Liver (tissue), 8 donors: ENCODE measurements at regions not wholly inside any gene's neighbourhood (a gene's known extent, or its start where the extent isn't known, plus 50 kb on each side); places are given as distances from the start of the nearest gene placed in this dataset.

Experiments
- DNase-seq: peaks from one replicate; pipeline ENCODE4 v3.0.0-alpha.2; 2017; ENCODE audit warnings: low spot score
- H3K27ac ChIP-seq, 2 donors: one replicate each; pipeline ENCODE4 v1.7.0; 2013; ENCODE audit warnings: inconsistent platforms in 2 of 2, low read length in 2 of 2, control low read depth in 1 of 2, low read depth in 1 of 2, mild to moderate bottlenecking in 1 of 2
- H3K27me3 ChIP-seq, 4 donors: one replicate each; pipeline versions ENCODE4 v1.6.1 to v1.7.0; 2013; ENCODE audit warnings: low read length in 3 of 4, inconsistent platforms in 1 of 4, mild to moderate bottlenecking in 1 of 4, moderate library complexity in 1 of 4; ENCODE audit not compliant: control insufficient read depth in 4 of 4, insufficient read depth in 4 of 4
- H3K36me3 ChIP-seq, 4 donors: one replicate each; pipeline versions ENCODE4 v1.6.1 to v1.7.0; 2013; ENCODE audit warnings: low read length in 3 of 4, mild to moderate bottlenecking in 3 of 4, low read depth in 1 of 4, moderate library complexity in 1 of 4; ENCODE audit not compliant: control insufficient read depth in 4 of 4, insufficient read depth in 3 of 4
- H3K4me1 ChIP-seq, 4 donors: one replicate each; pipeline versions ENCODE4 v1.6.1 to v1.7.0; 2013; ENCODE audit warnings: low read length in 3 of 4, mild to moderate bottlenecking in 3 of 4, moderate library complexity in 1 of 4; ENCODE audit not compliant: control insufficient read depth in 4 of 4, insufficient read depth in 4 of 4
- H3K4me3 ChIP-seq, 3 donors: one replicate each; pipeline versions ENCODE4 v1.6.1 to v1.7.0; 2013; ENCODE audit warnings: low read length in 3 of 3, control low read depth in 1 of 3, low read depth in 1 of 3, mild to moderate bottlenecking in 1 of 3
- H3K9ac ChIP-seq, 2 donors: one replicate each; pipeline ENCODE4 v1.7.0; 2013; ENCODE audit warnings: low read length in 2 of 2, mild to moderate bottlenecking in 2 of 2, moderate library complexity in 2 of 2, control low read depth in 1 of 2, low read depth in 1 of 2
- H3K9me3 ChIP-seq, 4 donors: one replicate each; pipeline versions ENCODE4 v1.6.1 to v1.7.0; 2013; ENCODE audit warnings: low read length in 3 of 4; ENCODE audit not compliant: control insufficient read depth in 4 of 4
- EGR1 ChIP-seq, 2 donors: IDR thresholded peaks; 2 replicates each; pipeline ENCODE4 v1.6.1; 2016 to 2018; ENCODE audit warnings: antibody characterized with exemption in 2 of 2, low read depth in 2 of 2
- FOXA1 ChIP-seq: IDR thresholded peaks from 2 replicates; pipeline ENCODE4 v1.6.1; 2016; ENCODE audit warnings: antibody characterized with exemption
- FOXA2 ChIP-seq: IDR thresholded peaks from 2 replicates; pipeline ENCODE4 v1.6.1; 2016; ENCODE audit warnings: antibody characterized with exemption
- GABPA ChIP-seq, 2 donors: IDR thresholded peaks in 1 of 2; conservative IDR thresholded peaks in 1 of 2; 2 replicates each; pipeline ENCODE4 v1.6.1; 2016; ENCODE audit warnings: antibody characterized with exemption in 2 of 2, mild to moderate bottlenecking in 1 of 2, moderate library complexity in 1 of 2
- HNF4A ChIP-seq, 2 donors: conservative IDR thresholded peaks; 2 replicates each; pipeline ENCODE4 v1.6.1; 2016; ENCODE audit warnings: antibody characterized with exemption in 2 of 2, mild to moderate bottlenecking in 2 of 2
- HNF4G ChIP-seq: IDR thresholded peaks from 2 replicates; pipeline ENCODE4 v1.6.1; 2016; ENCODE audit warnings: antibody characterized with exemption
- JUND ChIP-seq, 2 donors: IDR thresholded peaks; 2 replicates each; pipeline ENCODE4 v1.6.1; 2016; ENCODE audit warnings: antibody characterized with exemption in 2 of 2
- RAD21 ChIP-seq, 2 donors: IDR thresholded peaks; 2 replicates each; pipeline ENCODE4 v1.6.1; 2016; ENCODE audit warnings: antibody characterized with exemption in 2 of 2, mild to moderate bottlenecking in 2 of 2
- RXRA ChIP-seq, 2 donors: IDR thresholded peaks; 2 replicates each; pipeline ENCODE4 v1.6.1; 2017 to 2018; ENCODE audit warnings: antibody characterized with exemption in 2 of 2, mild to moderate bottlenecking in 1 of 2
- TAF1 ChIP-seq: conservative IDR thresholded peaks from 2 replicates; pipeline ENCODE4 v1.6.1; 2016; ENCODE audit warnings: antibody characterized with exemption, mild to moderate bottlenecking
- YY1 ChIP-seq: IDR thresholded peaks from 2 replicates; pipeline ENCODE4 v1.6.1; 2016; ENCODE audit warnings: antibody characterized with exemption, mild to moderate bottlenecking
- WGBS: extraction: QIAGEN DNeasy Blood & Tissue Kit; methylation state at CpG from one replicate; pipeline ENCODE4 v1.1.7; 2013; 5-methylcytosine and 5-hydroxymethylcytosine counted together
- TF ChIP-seq, protein P1 (sequence below): IDR thresholded peaks from 2 replicates; pipeline ENCODE4 v1.6.1; 2016; ENCODE audit warnings: antibody characterized with exemption
- TF ChIP-seq, protein P2 (sequence below): IDR thresholded peaks from 2 replicates; pipeline ENCODE4 v1.6.1; 2016; ENCODE audit warnings: antibody characterized with exemption
- TF ChIP-seq, protein P3 (sequence below): IDR thresholded peaks from 2 replicates; pipeline ENCODE4 v1.6.1; 2016; ENCODE audit warnings: antibody characterized with exemption, mild to moderate bottlenecking
- TF ChIP-seq, protein P4 (sequence below): fragments of 150-350 bp; IDR thresholded peaks from 2 replicates; pipeline ENCODE4 v1.5.1; 2017; ENCODE audit warnings: improper control_type of control experiment, low read depth, low read length; ENCODE audit not compliant: missing input control
- TF ChIP-seq, protein P5 (sequence below): IDR thresholded peaks from 2 replicates; pipeline ENCODE4 v1.6.1; 2016; ENCODE audit warnings: antibody characterized with exemption
- donor health status: healthy.
- donor health status: healthy.
- donor health status: healthy.
- donor health status: healthy.
- donor health status: healthy.

DNA sequence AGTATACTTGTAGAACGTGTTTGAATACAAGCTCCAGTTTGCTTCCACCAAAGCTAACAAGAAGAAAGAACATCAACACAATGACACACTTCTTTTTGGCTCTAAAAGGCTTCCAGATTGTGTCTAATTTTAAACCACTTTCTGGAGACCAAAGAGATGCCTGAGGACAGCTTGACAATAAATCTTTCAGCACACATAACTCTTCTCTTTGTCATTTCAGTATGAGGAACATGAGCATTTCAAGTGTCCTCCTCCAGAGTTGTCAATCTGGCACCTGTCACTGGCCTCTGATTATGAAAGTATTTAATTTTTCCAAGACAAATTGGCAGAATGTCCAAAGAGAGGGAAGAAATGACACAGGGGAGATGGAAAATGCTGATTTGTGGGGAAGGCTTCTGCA is 79.0 kb upstream of the TLR4 start:
- H3K36me3 ChIP-seq = no peaks in the 10 kb centered on the region
- H3K9ac ChIP-seq = no peak overlapping the region
- no peaks in the 10 kb centered on the region for H3K4me1 ChIP-seq
- DNase-seq = no peak
- 97% methylated on average over 1 of the region's 1 CpG for WGBS
- H3K4me3 ChIP-seq = no peak overlapping the region
- TF ChIP-seq GABPA (IDR thresholded peaks at IDR 0.05 in 1 of 2, conservative IDR thresholded peaks at IDR 0.05 in 1 of 2) (no peak), EGR1 (IDR thresholded peaks at IDR 0.05; ENCODE audit: low read depth in 2 of 2) (no peak), FOXA2 (no peak), RAD21 (IDR thresholded peaks at IDR 0.05) (no peak), TAF1 (no peak), HNF4A (conservative IDR thresholded peaks at IDR 0.05) (no peak), FOXA1 (no peak), JUND (IDR thresholded peaks at IDR 0.05) (no peak), HNF4G (no peak)
- TF ChIP-seq, protein P1, sequence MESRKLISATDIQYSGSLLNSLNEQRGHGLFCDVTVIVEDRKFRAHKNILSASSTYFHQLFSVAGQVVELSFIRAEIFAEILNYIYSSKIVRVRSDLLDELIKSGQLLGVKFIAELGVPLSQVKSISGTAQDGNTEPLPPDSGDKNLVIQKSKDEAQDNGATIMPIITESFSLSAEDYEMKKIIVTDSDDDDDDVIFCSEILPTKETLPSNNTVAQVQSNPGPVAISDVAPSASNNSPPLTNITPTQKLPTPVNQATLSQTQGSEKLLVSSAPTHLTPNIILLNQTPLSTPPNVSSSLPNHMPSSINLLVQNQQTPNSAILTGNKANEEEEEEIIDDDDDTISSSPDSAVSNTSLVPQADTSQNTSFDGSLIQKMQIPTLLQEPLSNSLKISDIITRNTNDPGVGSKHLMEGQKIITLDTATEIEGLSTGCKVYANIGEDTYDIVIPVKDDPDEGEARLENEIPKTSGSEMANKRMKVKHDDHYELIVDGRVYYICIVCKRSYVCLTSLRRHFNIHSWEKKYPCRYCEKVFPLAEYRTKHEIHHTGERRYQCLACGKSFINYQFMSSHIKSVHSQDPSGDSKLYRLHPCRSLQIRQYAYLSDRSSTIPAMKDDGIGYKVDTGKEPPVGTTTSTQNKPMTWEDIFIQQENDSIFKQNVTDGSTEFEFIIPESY = no peak
- TF ChIP-seq, protein P2, sequence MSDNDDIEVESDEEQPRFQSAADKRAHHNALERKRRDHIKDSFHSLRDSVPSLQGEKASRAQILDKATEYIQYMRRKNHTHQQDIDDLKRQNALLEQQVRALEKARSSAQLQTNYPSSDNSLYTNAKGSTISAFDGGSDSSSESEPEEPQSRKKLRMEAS = no peak
- TF ChIP-seq, protein P3, sequence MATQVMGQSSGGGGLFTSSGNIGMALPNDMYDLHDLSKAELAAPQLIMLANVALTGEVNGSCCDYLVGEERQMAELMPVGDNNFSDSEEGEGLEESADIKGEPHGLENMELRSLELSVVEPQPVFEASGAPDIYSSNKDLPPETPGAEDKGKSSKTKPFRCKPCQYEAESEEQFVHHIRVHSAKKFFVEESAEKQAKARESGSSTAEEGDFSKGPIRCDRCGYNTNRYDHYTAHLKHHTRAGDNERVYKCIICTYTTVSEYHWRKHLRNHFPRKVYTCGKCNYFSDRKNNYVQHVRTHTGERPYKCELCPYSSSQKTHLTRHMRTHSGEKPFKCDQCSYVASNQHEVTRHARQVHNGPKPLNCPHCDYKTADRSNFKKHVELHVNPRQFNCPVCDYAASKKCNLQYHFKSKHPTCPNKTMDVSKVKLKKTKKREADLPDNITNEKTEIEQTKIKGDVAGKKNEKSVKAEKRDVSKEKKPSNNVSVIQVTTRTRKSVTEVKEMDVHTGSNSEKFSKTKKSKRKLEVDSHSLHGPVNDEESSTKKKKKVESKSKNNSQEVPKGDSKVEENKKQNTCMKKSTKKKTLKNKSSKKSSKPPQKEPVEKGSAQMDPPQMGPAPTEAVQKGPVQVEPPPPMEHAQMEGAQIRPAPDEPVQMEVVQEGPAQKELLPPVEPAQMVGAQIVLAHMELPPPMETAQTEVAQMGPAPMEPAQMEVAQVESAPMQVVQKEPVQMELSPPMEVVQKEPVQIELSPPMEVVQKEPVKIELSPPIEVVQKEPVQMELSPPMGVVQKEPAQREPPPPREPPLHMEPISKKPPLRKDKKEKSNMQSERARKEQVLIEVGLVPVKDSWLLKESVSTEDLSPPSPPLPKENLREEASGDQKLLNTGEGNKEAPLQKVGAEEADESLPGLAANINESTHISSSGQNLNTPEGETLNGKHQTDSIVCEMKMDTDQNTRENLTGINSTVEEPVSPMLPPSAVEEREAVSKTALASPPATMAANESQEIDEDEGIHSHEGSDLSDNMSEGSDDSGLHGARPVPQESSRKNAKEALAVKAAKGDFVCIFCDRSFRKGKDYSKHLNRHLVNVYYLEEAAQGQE = no peak
- TF ChIP-seq, protein P4, sequence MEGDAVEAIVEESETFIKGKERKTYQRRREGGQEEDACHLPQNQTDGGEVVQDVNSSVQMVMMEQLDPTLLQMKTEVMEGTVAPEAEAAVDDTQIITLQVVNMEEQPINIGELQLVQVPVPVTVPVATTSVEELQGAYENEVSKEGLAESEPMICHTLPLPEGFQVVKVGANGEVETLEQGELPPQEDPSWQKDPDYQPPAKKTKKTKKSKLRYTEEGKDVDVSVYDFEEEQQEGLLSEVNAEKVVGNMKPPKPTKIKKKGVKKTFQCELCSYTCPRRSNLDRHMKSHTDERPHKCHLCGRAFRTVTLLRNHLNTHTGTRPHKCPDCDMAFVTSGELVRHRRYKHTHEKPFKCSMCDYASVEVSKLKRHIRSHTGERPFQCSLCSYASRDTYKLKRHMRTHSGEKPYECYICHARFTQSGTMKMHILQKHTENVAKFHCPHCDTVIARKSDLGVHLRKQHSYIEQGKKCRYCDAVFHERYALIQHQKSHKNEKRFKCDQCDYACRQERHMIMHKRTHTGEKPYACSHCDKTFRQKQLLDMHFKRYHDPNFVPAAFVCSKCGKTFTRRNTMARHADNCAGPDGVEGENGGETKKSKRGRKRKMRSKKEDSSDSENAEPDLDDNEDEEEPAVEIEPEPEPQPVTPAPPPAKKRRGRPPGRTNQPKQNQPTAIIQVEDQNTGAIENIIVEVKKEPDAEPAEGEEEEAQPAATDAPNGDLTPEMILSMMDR = no peak
- TF ChIP-seq, protein P5, sequence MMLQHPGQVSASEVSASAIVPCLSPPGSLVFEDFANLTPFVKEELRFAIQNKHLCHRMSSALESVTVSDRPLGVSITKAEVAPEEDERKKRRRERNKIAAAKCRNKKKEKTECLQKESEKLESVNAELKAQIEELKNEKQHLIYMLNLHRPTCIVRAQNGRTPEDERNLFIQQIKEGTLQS = no peak
- peaks cover 2 to 15% (median 8%) of the 10 kb centered on the region in 4 donors for H3K9me3 ChIP-seq
- H3K27ac ChIP-seq = no peak overlapping the region
- no peaks in the 10 kb centered on the region for H3K27me3 ChIP-seq

DNA sequence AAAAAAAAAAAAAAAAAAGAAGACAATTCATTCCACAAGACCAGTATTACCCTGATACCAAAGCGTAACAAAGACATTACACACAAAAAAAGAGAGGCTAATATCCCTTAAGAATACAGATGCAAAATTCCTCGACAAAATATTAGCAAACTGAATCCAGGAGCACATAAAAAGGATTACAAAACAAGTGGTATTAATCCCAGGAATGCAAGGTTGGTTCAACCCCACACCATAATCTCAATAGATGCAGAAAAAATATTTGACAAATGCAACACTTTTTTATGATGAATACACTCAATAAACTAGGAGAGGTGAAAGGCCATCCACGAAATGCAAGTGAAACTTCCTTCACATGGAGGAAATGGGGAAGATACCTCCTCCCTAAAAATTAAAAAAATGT is 80.1 kb upstream of the TLR4 start:
- WGBS = 66% methylated on average over 3 of the region's 3 CpGs
- TF ChIP-seq YY1 (no peak), RXRA (IDR thresholded peaks at IDR 0.05) (no peak)
- Histone ChIP-seq H3K9me3 (peaks cover 2 to 15% (median 8%) of the 10 kb centered on the region in 4 donors), H3K4me1 (no peaks in the 10 kb centered on the region), H3K9ac (no peak overlapping the region), H3K36me3 (no peaks in the 10 kb centered on the region), H3K27me3 (no peaks in the 10 kb centered on the region), H3K27ac (no peak overlapping the region), H3K4me3 (no peak overlapping the region)
- no peak for DNase-seq
